Endodermal cell (in vitro differentiated cells): ENCODE measurements at regions not wholly inside any gene's neighbourhood (a gene's known extent, or its start where the extent isn't known, plus 50 kb on each side); places are given as distances from the start of the nearest gene placed in this dataset.

Source experiments
- DNase-seq: peaks from one replicate; pipeline ENCODE4 v3.0.0-alpha.2; 2017
- H3K27ac ChIP-seq: 2 replicates; pipeline ENCODE4 v1.5.1; 2013; ENCODE audit warnings: mild to moderate bottlenecking, low read depth, low read length, moderate library complexity
- H3K27me3 ChIP-seq: 2 replicates; pipeline ENCODE4 v1.6.1; 2013; ENCODE audit warnings: mild to moderate bottlenecking, low read length, moderate library complexity; ENCODE audit not compliant: insufficient read depth, control insufficient read depth, poor library complexity, severe bottlenecking
- H3K36me3 ChIP-seq: 2 replicates; pipeline ENCODE4 v1.7.0; 2013; ENCODE audit warnings: mild to moderate bottlenecking, low read length, moderate library complexity; ENCODE audit not compliant: control insufficient read depth, insufficient read depth
- H3K4me1 ChIP-seq: one replicate; pipeline ENCODE4 v1.7.0; 2013; ENCODE audit warnings: low read length; ENCODE audit not compliant: control insufficient read depth, insufficient read depth
- H3K4me3 ChIP-seq: 2 replicates; pipeline ENCODE4 v1.5.1; 2013; ENCODE audit warnings: mild to moderate bottlenecking, low read length, moderate library complexity
- H3K9ac ChIP-seq: 2 replicates; pipeline ENCODE4 v1.6.1; 2013; ENCODE audit warnings: mild to moderate bottlenecking, low read length, moderate library complexity; ENCODE audit not compliant: poor library complexity, severe bottlenecking; ENCODE audit errors: extremely low read depth
- H3K9me3 ChIP-seq: 2 replicates; pipeline ENCODE4 v1.6.1; 2013; ENCODE audit warnings: mild to moderate bottlenecking, low read length, moderate library complexity; ENCODE audit not compliant: control insufficient read depth
- H3K27ac Mint-ChIP-seq: 2 replicates; pipeline ENCODE4 v1.8.0; 2020; ENCODE audit warnings: mixed read lengths
- H3K27me3 Mint-ChIP-seq: 2 replicates; pipeline ENCODE4 v1.8.0; 2021; ENCODE audit warnings: mild to moderate bottlenecking, mixed read lengths; ENCODE audit not compliant: insufficient read depth
- H3K36me3 Mint-ChIP-seq: 2 replicates; pipeline ENCODE4 v1.8.0; 2020; ENCODE audit warnings: low read depth, mixed read lengths
- H3K4me1 Mint-ChIP-seq: 2 replicates; pipeline ENCODE4 v1.8.0; 2020; ENCODE audit warnings: mixed read lengths
- H3K4me3 Mint-ChIP-seq: 2 replicates; pipeline ENCODE4 v1.8.0; 2020; ENCODE audit warnings: mild to moderate bottlenecking, moderate library complexity, mixed read lengths
- H3K9me3 Mint-ChIP-seq: 2 replicates; pipeline ENCODE4 v1.8.0; 2020; ENCODE audit warnings: mild to moderate bottlenecking, mixed read lengths
- CTCF ChIP-seq: fragments of 200-600 bp; sonication (generic); conservative IDR thresholded peaks from 2 replicates; pipeline ENCODE4 v1.5.0; 2021; ENCODE audit warnings: antibody characterized with exemption, mild to moderate bottlenecking
- WGBS, 2 experiments: methylation state at CpG; one replicate each; pipeline versions ENCODE4 v1.1.5 to v1.1.7; 2013; ENCODE audit warnings: missing lambda C conversion rate in 2 of 2, mixed read lengths in 1 of 2; ENCODE audit not compliant: insufficient coverage in 1 of 2, insufficient read length in 1 of 2; 5-methylcytosine and 5-hydroxymethylcytosine counted together

- Histone ChIP-seq H3K9me3 (peaks cover 7% of the 10 kb centered on the region), H3K36me3 (no peaks in the 10 kb centered on the region), H3K4me1 (peaks cover 3% of the 10 kb centered on the region), H3K9ac (no peak overlapping the region), H3K4me3 (no peak overlapping the region), H3K27ac (no peak overlapping the region), H3K27me3 (no peaks in the 10 kb centered on the region)
- Mint-ChIP-seq H3K4me1 (peaks cover 5% of the 10 kb centered on the region), H3K9me3 (peaks cover 6% of the 10 kb centered on the region), H3K36me3 (no peaks in the 10 kb centered on the region), H3K4me3 (no peak overlapping the region), H3K27ac (no peak overlapping the region), H3K27me3 (no peaks in the 10 kb centered on the region)
- TF ChIP-seq CTCF: no peak
- DNase-seq: no peak
- WGBS, 2 experiments: 83 to 95% methylated on average over 1 to 2 of the region's 2 CpGs
Observed at GRCh38 chr10:107754814-107755213, 590.3 kb upstream of the SORCS1 start.

GRCh38 chr10:107749235-107749634, 584.7 kb upstream of the SORCS1 start:
- Mint-ChIP-seq H3K36me3 (no peaks in the 10 kb centered on the region), H3K27me3 (no peaks in the 10 kb centered on the region), H3K27ac (no peak overlapping the region), H3K4me1 (peaks cover 11% of the 10 kb centered on the region), H3K9me3 (peaks cover 10% of the 10 kb centered on the region), H3K4me3 (no peak overlapping the region)
- H3K4me3 ChIP-seq: no peak overlapping the region
- no peak overlapping the region for H3K9ac ChIP-seq
- DNase-seq: no peak
- H3K36me3 ChIP-seq: no peaks in the 10 kb centered on the region
- H3K27ac ChIP-seq: no peak overlapping the region
- peaks cover 8% of the 10 kb centered on the region for H3K4me1 ChIP-seq
- 95 to 100% methylated on average over 1 to 3 of the region's 3 CpGs for WGBS, 2 experiments
- peaks cover 7% of the 10 kb centered on the region for H3K9me3 ChIP-seq
- no peak for TF ChIP-seq CTCF
- no peaks in the 10 kb centered on the region for H3K27me3 ChIP-seq

GRCh38 chr10:107747851-107748250, 583.3 kb upstream of the SORCS1 start:
- H3K36me3 Mint-ChIP-seq: no peaks in the 10 kb centered on the region
- Histone ChIP-seq H3K9me3 (peaks cover 7% of the 10 kb centered on the region), H3K4me1 (peaks cover 8% of the 10 kb centered on the region), H3K27ac (no peak overlapping the region), H3K27me3 (no peaks in the 10 kb centered on the region), H3K9ac (no peak overlapping the region), H3K4me3 (no peak overlapping the region), H3K36me3 (no peaks in the 10 kb centered on the region)
- no peak overlapping the region for H3K27ac Mint-ChIP-seq
- H3K4me1 Mint-ChIP-seq: peaks cover 11% of the 10 kb centered on the region
- H3K4me3 Mint-ChIP-seq: no peak overlapping the region
- peaks cover 10% of the 10 kb centered on the region for H3K9me3 Mint-ChIP-seq
- no peaks in the 10 kb centered on the region for H3K27me3 Mint-ChIP-seq
- no peak for DNase-seq
- no peak for TF ChIP-seq CTCF
